HCT116 (cell line): ENCODE measurements at regions not wholly inside any gene's neighbourhood (a gene's known extent, or its start where the extent isn't known, plus 50 kb on each side); places are given as distances from the start of the nearest gene placed in this dataset.

Experiments used
- ATAC-seq: fragments of 200-7000 bp; cut with Tn5 transposase; 2 replicates; pipeline ENCODE4 v1.9.1; 2020; ENCODE audit warnings: mild to moderate bottlenecking, moderate library complexity
- BruUV-seq: library from RNA; stranded (reverse); fragments of 400-500 nt; replicated peaks from 2 replicates; lab custom pipeline; 2021; lab: Mats Ljungman, UMichigan
- CTCF ChIA-PET: fragments of 300-600 bp; sonication (Branson Sonifier 250); formaldehyde crosslinking; loops from one replicate; lab custom pipeline; 2021; ENCODE audit warnings: antibody characterized with exemption; lab: Charles Lee
- POLR2A ChIA-PET: fragments of 300-600, 350-600 bp; sonication (Branson Sonifier 250); formaldehyde crosslinking; loops from one replicate; lab custom pipeline; 2021; ENCODE audit warnings: antibody characterized with exemption; lab: Charles Lee
- RAD21 ChIA-PET, 2 experiments: fragments of 300-600 bp; sonication (Branson Sonifier 250); formaldehyde crosslinking; loops; one replicate each; lab custom pipeline; 2023; ENCODE audit warnings: low total read pairs in 2 of 2; ENCODE audit not compliant: uncharacterized antibody in 2 of 2, unreplicated experiment in 2 of 2, low non-redundant PET in 1 of 2; lab: Charles Lee
- DNase-seq: peaks from one replicate; pipeline ENCODE4 v3.0.0-alpha.2; 2010; ENCODE audit warnings: low read depth, low spot score
- H2AFZ ChIP-seq: fragments of 200-600 bp; shearing (Covaris generic), sonication (generic); 2 replicates; pipeline ENCODE4 v1.6.1; 2017; ENCODE audit warnings: low read depth, mixed run types, mixed read lengths, antibody characterized with exemption, low read length; ENCODE audit not compliant: poor library complexity, severe bottlenecking
- H3K27ac ChIP-seq: 2 replicates; pipeline ENCODE4 v1.5.1; 2012; ENCODE audit warnings: low read depth, low read length
- H3K27me3 ChIP-seq: fragments of 200-600 bp; sonication (generic); 2 replicates; pipeline ENCODE4 v1.6.1; 2016; ENCODE audit warnings: mixed run types, low read length, mixed read lengths; ENCODE audit not compliant: insufficient read depth
- H3K36me3 ChIP-seq, 2 experiments: fragments of 200-500 bp in 1 of 2; fragments of 200-600 bp in 1 of 2; sonication (Bioruptor generic) in 1 of 2; sonication (generic) in 1 of 2; 2 replicates each; pipeline versions ENCODE4 v1.5.1 to v1.6.1; 2014 to 2016; ENCODE audit warnings: low read length in 2 of 2, inconsistent platforms in 1 of 2, mixed read lengths in 1 of 2, mixed run types in 1 of 2; ENCODE audit not compliant: insufficient read depth in 2 of 2, control insufficient read depth in 1 of 2
- H3K4me1 ChIP-seq, 2 experiments: fragments of 200-600 bp in 1 of 2; sonication (generic) in 1 of 2; 2 replicates each; pipeline versions ENCODE4 v1.5.1 to v1.6.1; 2012 to 2017; ENCODE audit warnings: low read length in 2 of 2, inconsistent platforms in 1 of 2, mild to moderate bottlenecking in 1 of 2, mixed read lengths in 1 of 2, mixed run types in 1 of 2, moderate library complexity in 1 of 2; ENCODE audit not compliant: insufficient read depth in 2 of 2, control insufficient read depth in 1 of 2
- H3K4me2 ChIP-seq: fragments of 200-600 bp; sonication (generic); 2 replicates; pipeline ENCODE4 v1.6.1; 2017; ENCODE audit warnings: mixed run types, low read length, mixed read lengths
- H3K4me3 ChIP-seq, 2 experiments: fragments of 200-600 bp in 1 of 2; sonication (generic) in 1 of 2; replicated peaks in 1 of 2; 2 replicates each; pipeline ENCODE4 v1.5.1; 2011 to 2016; ENCODE audit warnings: low read length in 2 of 2, control low read depth in 1 of 2, low read depth in 1 of 2, mild to moderate bottlenecking in 1 of 2, mixed read lengths in 1 of 2, mixed run types in 1 of 2
- H3K79me2 ChIP-seq: fragments of 200-600 bp; sonication (generic); 2 replicates; pipeline ENCODE4 v1.6.1; 2017; ENCODE audit warnings: mild to moderate bottlenecking, mixed run types, low read length, moderate library complexity, mixed read lengths; ENCODE audit not compliant: insufficient read depth
- H3K9ac ChIP-seq: fragments of 200-600 bp; sonication (generic); 2 replicates; pipeline ENCODE4 v1.6.1; 2016; ENCODE audit warnings: low read length, mixed read lengths
- H3K9me2 ChIP-seq: fragments of 200-600 bp; sonication (generic), shearing (Covaris generic); 2 replicates; pipeline ENCODE4 v1.6.1; 2017; ENCODE audit warnings: mixed run types, mild to moderate bottlenecking, moderate library complexity; ENCODE audit not compliant: insufficient read depth
- H3K9me3 ChIP-seq, 2 experiments: fragments of 200-500 bp in 1 of 2; fragments of 200-600 bp in 1 of 2; sonication (Bioruptor generic) in 1 of 2; sonication (generic) in 1 of 2; 2 replicates each; pipeline ENCODE4 v1.6.1; 2014 to 2017; ENCODE audit warnings: low read length in 2 of 2, mixed read lengths in 2 of 2, inconsistent platforms in 1 of 2, low read depth in 1 of 2, mild to moderate bottlenecking in 1 of 2, mixed run types in 1 of 2, moderate library complexity in 1 of 2; ENCODE audit not compliant: control insufficient read depth in 1 of 2, insufficient read depth in 1 of 2
- H4K20me1 ChIP-seq: fragments of 200-600 bp; sonication (generic), shearing (Covaris generic); 2 replicates; pipeline ENCODE4 v1.6.1; 2017; ENCODE audit warnings: mixed run types, mild to moderate bottlenecking, moderate library complexity; ENCODE audit not compliant: insufficient read depth
- ATF3 ChIP-seq: IDR thresholded peaks from 2 replicates; pipeline ENCODE4 v1.6.1; 2012
- CBX3 ChIP-seq: IDR thresholded peaks from 2 replicates; pipeline ENCODE4 v1.6.1; 2012; ENCODE audit warnings: low read depth
- CTCF ChIP-seq, 3 experiments: fragments of 200-600 bp in 1 of 3; sonication (generic) in 1 of 3; IDR thresholded peaks in 2 of 3; conservative IDR thresholded peaks in 1 of 3; 2 replicates each; pipeline ENCODE4 v1.5.1; 2012 to 2017; ENCODE audit warnings: low read depth in 2 of 3, low read length in 2 of 3, antibody characterized with exemption in 1 of 3, borderline replicate concordance in 1 of 3, control low read depth in 1 of 3, mild to moderate bottlenecking in 1 of 3, mixed read lengths in 1 of 3, mixed run types in 1 of 3, moderate library complexity in 1 of 3; ENCODE audit not compliant: insufficient read depth in 1 of 3
- EGR1 ChIP-seq: IDR thresholded peaks from 2 replicates; pipeline ENCODE4 v1.6.1; 2012; ENCODE audit warnings: low read depth
- EZH2 ChIP-seq: fragments of 200-600 bp; sonication (generic); IDR thresholded peaks from 2 replicates; pipeline ENCODE4 v1.6.1; 2017; ENCODE audit warnings: antibody characterized with exemption, mixed run types
- EZH2phosphoT487 ChIP-seq: fragments of 200-600 bp; IDR thresholded peaks from 2 replicates; pipeline ENCODE4 v1.6.1; 2018; ENCODE audit warnings: antibody characterized with exemption, borderline replicate concordance
- FOSL1 ChIP-seq: IDR thresholded peaks from 2 replicates; pipeline ENCODE4 v1.6.1; 2012; ENCODE audit warnings: low read depth
- POLR2AphosphoS5 ChIP-seq: IDR thresholded peaks from 2 replicates; pipeline ENCODE4 v1.6.1; 2011; ENCODE audit warnings: mild to moderate bottlenecking, low read depth, low read length, moderate library complexity
- RAD21 ChIP-seq: IDR thresholded peaks from 2 replicates; pipeline ENCODE4 v1.6.1; 2012; ENCODE audit warnings: low read depth, mild to moderate bottlenecking
- SIN3A ChIP-seq: IDR thresholded peaks from 2 replicates; pipeline ENCODE4 v1.6.1; 2012; ENCODE audit warnings: low read depth
- SRF ChIP-seq: IDR thresholded peaks from 2 replicates; pipeline ENCODE4 v1.6.1; 2012; ENCODE audit warnings: low read depth
- TCF7L2 ChIP-seq: IDR thresholded peaks from 2 replicates; pipeline ENCODE4 v1.7.0; 2011; ENCODE audit warnings: borderline replicate concordance, inconsistent platforms; ENCODE audit not compliant: insufficient read depth, insufficient read length; ENCODE audit errors: extremely low read depth
- ZFX ChIP-seq: fragments of 450-650 bp; IDR thresholded peaks from 2 replicates; pipeline ENCODE4 v1.6.1; 2017
- intact Hi-C: fragments of 100-400 bp; cut with micrococcal nuclease; formaldehyde crosslinking; loops from 2 replicates; pipeline ENCODE4 v1.10.0; 2022

- intact Hi-C loops = no loop called here
- Histone ChIP-seq H3K9me3 (no peaks in the 10 kb centered on the region), H3K4me1 (no peaks in the 10 kb centered on the region), H3K36me3 (no peaks in the 10 kb centered on the region), H3K9me2 (no peaks in the 10 kb centered on the region), H3K4me3 (no peak overlapping the region), H4K20me1 (no peaks in the 10 kb centered on the region), H3K4me2 (no peak overlapping the region), H3K9ac (no peak overlapping the region), H3K79me2 (no peaks in the 10 kb centered on the region), H3K27me3 (no peaks in the 10 kb centered on the region), H2AFZ (no peak overlapping the region), H3K27ac (no peak overlapping the region)
- ChIA-PET RAD21 (no interaction called here), CTCF (no interaction called here), POLR2A (no interaction called here)
- DNase-seq = no peak
- no peak for ATAC-seq
- BruUV-seq = no TSS peak
- TF ChIP-seq ZFX (no peak), FOSL1 (no peak), RAD21 (no peak), TCF7L2 (no peak), POLR2AphosphoS5 (no peak), EZH2 (no peak)
Measured at GRCh38 chr3:59249004-59249403, 199.2 kb upstream of the CFAP20DC start.

- H3K4me1 ChIP-seq = no peaks in the 10 kb centered on the region
- no peak for TF ChIP-seq CTCF (IDR thresholded peaks at IDR 0.05 in 2 of 3, conservative IDR thresholded peaks at IDR 0.05 in 1 of 3; ENCODE audit: borderline replicate concordance in 1 of 3, insufficient read depth in 1 of 3, low read depth in 2 of 3, low read length in 2 of 3)
- no peak for TF ChIP-seq SRF
- TF ChIP-seq EZH2phosphoT487 = no peak
- TF ChIP-seq EGR1 = no peak
- TF ChIP-seq TCF7L2 = no peak
- TF ChIP-seq POLR2AphosphoS5 = no peak
- no peak for TF ChIP-seq SIN3A
- TF ChIP-seq ATF3 = no peak
- TF ChIP-seq CBX3 = no peak
- no peak overlapping the region for H3K4me3 ChIP-seq
- no peaks in the 10 kb centered on the region for H3K36me3 ChIP-seq
- no peaks in the 10 kb centered on the region for H3K79me2 ChIP-seq
- H3K27ac ChIP-seq = no peak overlapping the region
- CTCF ChIA-PET = no interaction called here
- no peak overlapping the region for H3K9ac ChIP-seq
- DNase-seq (no peak), ATAC-seq (no peak)
- no TSS peak for BruUV-seq
- no peaks in the 10 kb centered on the region for H3K27me3 ChIP-seq
- intact Hi-C loops = no loop called here
- RAD21 ChIA-PET = no interaction called here
- no peaks in the 10 kb centered on the region for H4K20me1 ChIP-seq
- H2AFZ ChIP-seq = no peak overlapping the region
- POLR2A ChIA-PET = no interaction called here
- H3K9me2 ChIP-seq = no peaks in the 10 kb centered on the region
- no peak overlapping the region for H3K4me2 ChIP-seq
- no peaks in the 10 kb centered on the region for H3K9me3 ChIP-seq
Measured at GRCh38 chr3:59247402-59247841, 197.6 kb upstream of the CFAP20DC start.
